ENCODE measurements at regions not wholly inside any gene's neighbourhood (a gene's known extent, or its start where the extent isn't known, plus 50 kb on each side); places are given as distances from the start of the nearest gene placed in this dataset.

GRCh38 chr15:61398310-61398709 lies 169.2 kb upstream of the RORA start:
- TF ChIP-seq CTCF (optimal IDR thresholded peaks at IDR 0.05 in 1 of 3, IDR thresholded peaks at IDR 0.05 in 1 of 3, conservative IDR thresholded peaks at IDR 0.05 in 1 of 3; ENCODE audit: extremely low read depth in 1 of 3, insufficient read depth in 2 of 3, low read length in 3 of 3) = no peak
- TF ChIP-seq EZH2 (IDR thresholded peaks at IDR 0.05; ENCODE audit: low read length) = no peak

All from keratinocyte (primary cell).